AG04449 (cell line): ENCODE measurements at regions not wholly inside any gene's neighbourhood (a gene's known extent, or its start where the extent isn't known, plus 50 kb on each side); places are given as distances from the start of the nearest gene placed in this dataset.

Experiments used
- CTCF ChIA-PET: fragments of 350-600 bp; formaldehyde crosslinking; extraction: SDS; loops from one replicate; lab custom pipeline; 2021; ENCODE audit warnings: antibody characterized with exemption; lab: Yijun Ruan, JAX
- POLR2A ChIA-PET: fragments of 400-600, 350-600 bp; formaldehyde crosslinking; extraction: SDS; loops from one replicate; lab custom pipeline; 2020; ENCODE audit warnings: antibody characterized with exemption, inconsistent platforms; lab: Yijun Ruan, JAX
- DNase-seq: peaks from one replicate; pipeline ENCODE4 v3.0.0-alpha.2; 2010; ENCODE audit warnings: low read depth, low spot score
- H3K4me3 ChIP-seq: 2 replicates; pipeline ENCODE4 v1.5.1; 2011; ENCODE audit warnings: low read depth, mild to moderate bottlenecking, control low read depth, low read length
- TF ChIP-seq, protein P1 (sequence below): IDR thresholded peaks from one replicate; pipeline ENCODE4 v1.5.1; 2011; ENCODE audit warnings: mild to moderate bottlenecking, moderate library complexity, low read length, control low read depth, inconsistent platforms; ENCODE audit not compliant: insufficient read depth; ENCODE audit errors: missing control alignments

DNA sequence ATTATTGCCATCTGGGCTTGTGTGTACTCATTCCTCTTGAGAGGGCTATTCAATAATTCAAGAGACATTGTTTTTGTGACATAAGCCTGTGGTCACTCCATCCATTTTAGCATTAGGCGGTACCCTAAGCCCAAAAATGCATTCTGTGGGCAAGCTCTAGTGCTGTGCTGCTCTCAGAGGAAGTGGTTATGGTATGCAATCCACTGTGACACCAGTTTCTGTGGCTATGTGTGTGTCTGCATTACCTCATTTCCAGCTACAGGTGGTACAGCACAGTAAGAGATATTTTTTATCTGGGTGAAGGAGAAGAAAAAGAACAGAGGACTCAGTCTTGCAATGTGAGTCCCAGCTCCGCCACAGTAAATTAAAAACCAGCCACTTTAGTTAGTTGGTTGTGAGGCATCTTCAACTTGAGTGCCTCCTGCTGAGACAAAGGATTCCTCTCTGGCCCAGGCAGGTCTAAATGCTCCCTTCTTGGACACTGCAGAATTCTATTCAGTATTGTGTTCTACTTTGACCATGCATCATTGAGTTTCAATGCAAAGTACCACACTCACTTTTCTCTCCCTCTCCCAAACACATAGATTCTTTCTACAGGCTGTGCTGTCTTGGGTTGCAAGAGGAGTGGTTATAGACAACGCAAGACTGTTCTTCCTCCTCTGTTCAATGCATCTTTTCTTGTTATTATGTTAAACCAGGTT lies 777.8 kb upstream of the BRINP3 start:
- TF ChIP-seq, protein P1, sequence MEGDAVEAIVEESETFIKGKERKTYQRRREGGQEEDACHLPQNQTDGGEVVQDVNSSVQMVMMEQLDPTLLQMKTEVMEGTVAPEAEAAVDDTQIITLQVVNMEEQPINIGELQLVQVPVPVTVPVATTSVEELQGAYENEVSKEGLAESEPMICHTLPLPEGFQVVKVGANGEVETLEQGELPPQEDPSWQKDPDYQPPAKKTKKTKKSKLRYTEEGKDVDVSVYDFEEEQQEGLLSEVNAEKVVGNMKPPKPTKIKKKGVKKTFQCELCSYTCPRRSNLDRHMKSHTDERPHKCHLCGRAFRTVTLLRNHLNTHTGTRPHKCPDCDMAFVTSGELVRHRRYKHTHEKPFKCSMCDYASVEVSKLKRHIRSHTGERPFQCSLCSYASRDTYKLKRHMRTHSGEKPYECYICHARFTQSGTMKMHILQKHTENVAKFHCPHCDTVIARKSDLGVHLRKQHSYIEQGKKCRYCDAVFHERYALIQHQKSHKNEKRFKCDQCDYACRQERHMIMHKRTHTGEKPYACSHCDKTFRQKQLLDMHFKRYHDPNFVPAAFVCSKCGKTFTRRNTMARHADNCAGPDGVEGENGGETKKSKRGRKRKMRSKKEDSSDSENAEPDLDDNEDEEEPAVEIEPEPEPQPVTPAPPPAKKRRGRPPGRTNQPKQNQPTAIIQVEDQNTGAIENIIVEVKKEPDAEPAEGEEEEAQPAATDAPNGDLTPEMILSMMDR, result no peak

DNA sequence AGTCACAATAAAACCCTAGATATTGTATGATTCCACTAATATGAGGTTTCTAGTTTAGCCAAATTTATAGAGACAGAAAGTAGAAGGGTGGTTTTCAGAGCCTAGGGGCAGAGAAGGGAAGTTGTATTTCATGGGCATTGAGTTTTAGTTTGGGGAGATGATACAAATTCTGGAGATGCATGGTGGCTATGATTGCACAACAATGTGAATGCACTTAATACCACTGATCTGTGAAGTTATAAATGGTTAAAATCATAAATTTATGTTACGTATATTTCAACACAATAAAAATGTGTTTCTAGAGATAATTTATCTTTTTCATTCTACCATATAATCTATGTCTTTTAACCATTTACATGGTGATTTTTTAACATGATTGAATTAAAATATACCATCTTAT lies 779.3 kb upstream of the BRINP3 start:
- TF ChIP-seq, protein P1, result no peak
- CTCF ChIA-PET, result no interaction called here

More for the DNA sequence above, 777.8 kb upstream of the BRINP3 start:
- ChIA-PET POLR2A (no interaction called here), CTCF (no interaction called here)
- no peak for DNase-seq
- H3K4me3 ChIP-seq, result no peak overlapping the region

DNA sequence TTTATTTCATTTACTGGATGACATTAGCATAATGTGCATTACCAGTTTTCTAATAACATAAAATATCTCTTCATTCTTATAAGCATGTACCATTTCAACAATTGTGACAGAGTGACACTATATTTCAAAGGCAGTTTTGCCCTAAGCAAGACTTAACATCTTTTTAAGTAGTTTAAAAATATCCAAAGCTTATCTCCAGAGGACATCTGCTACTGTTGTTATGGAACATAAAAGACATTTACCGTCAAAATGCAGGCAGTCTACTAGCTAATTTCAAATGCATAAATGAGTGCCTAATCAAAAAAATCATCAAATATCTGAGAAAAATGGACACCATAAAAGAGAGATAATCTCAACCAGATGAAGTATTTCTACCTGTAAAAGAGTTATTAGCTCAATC lies 782.4 kb upstream of the BRINP3 start:
- no peak for DNase-seq
- ChIA-PET POLR2A (no interaction called here), CTCF (no interaction called here)
- TF ChIP-seq, protein P1, result no peak
- H3K4me3 ChIP-seq, result no peak overlapping the region

More for the DNA sequence above, 779.3 kb upstream of the BRINP3 start:
- no peak for DNase-seq
- POLR2A ChIA-PET, result no interaction called here
- no peak overlapping the region for H3K4me3 ChIP-seq

DNA sequence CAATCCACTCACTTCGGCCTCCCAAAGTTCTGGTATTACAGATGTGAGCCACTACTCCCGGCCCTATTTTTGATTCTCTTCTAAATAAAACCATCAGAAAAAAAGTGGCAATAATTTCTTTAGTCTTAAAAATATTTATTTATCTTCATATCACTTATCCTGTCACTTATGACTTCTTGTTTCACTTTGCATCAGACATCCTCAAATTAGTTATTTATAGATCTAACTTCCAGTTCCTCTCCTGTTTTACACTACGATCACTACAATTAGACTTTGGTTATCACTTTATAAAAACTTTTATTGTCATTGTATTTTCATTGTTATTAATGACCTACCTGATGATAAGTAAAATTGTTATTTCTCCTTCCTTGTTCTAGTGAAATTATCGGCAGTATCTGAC lies 783.4 kb upstream of the BRINP3 start:
- ChIA-PET CTCF (no interaction called here), POLR2A (no interaction called here)
- H3K4me3 ChIP-seq, result no peak overlapping the region
- DNase-seq, result no peak
- TF ChIP-seq, protein P1, result no peak

DNA sequence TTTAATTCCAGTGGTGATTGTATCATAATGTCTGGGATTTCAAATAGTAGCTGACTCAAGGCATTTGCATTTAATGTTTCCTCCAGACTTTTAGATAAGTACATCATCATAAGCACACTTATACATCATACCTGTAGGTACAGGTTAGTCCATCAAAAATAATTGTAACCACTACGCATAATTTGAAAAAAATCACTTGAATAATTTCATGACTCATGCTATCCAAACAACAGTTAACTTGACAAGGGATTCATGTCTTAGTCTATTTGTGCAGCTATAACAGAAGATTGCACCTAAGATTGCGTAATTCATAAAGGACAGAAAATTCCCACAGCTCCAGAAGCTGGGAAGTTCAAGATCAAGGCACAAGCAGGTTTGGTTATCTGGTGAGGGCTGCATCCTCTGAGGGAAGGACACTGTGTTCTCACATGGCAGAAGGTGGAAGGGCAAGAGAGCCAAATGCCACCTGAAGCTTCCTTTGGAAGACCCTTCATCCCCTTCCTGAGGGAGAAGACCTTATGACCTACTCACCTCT lies 801.7 kb upstream of the BRINP3 start:
- no peak overlapping the region for H3K4me3 ChIP-seq
- CTCF ChIA-PET, result no interaction called here
- POLR2A ChIA-PET, result no interaction called here
- no peak for DNase-seq
- TF ChIP-seq, protein P1, result no peak

DNA sequence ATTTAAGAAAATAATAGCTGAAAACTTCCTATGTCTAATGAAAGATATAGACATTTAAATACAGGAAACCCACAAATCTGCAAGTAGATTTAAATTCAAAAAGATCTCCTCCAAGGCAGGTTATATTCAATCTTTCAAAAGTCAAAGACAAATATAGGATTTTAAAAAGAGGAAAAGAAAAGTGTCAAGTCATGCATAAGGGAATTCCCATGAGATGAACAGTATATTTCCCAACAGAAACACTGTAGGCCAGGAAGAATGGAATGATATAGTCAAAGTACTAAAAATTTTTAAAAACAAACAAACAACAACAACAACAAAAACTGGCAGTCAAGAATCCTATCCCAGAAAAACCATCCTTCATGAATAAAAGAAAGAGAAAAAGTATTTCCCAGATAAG lies 806.5 kb upstream of the BRINP3 start:
- TF ChIP-seq, protein P1, result no peak
- ChIA-PET POLR2A (no interaction called here), CTCF (no interaction called here)
- no peak overlapping the region for H3K4me3 ChIP-seq
- DNase-seq, result no peak
